GM23338 (cell line): ENCODE measurements at regions not wholly inside any gene's neighbourhood (a gene's known extent, or its start where the extent isn't known, plus 50 kb on each side); places are given as distances from the start of the nearest gene placed in this dataset.

Experiments
- ATAC-seq: fragments of 200-7000 bp; cut with Tn5 transposase; 3 replicates; pipeline ENCODE4 v1.9.1; 2020
- DNase-seq: peaks from one replicate; pipeline ENCODE4 v3.0.0-alpha.2; 2015; ENCODE audit warnings: low spot score
- H2AFZ ChIP-seq: fragments of 200-600 bp; sonication (generic); 2 replicates; pipeline ENCODE4 v1.8.0; 2016; ENCODE audit warnings: antibody characterized with exemption, mild to moderate bottlenecking, moderate library complexity
- H3F3A ChIP-seq: fragments of 200-600 bp; sonication (generic); replicated peaks from 2 replicates; pipeline ENCODE4 v1.8.0; 2017; ENCODE audit warnings: antibody characterized with exemption, mixed run types, low read depth
- H3K27ac ChIP-seq: fragments of 200-600 bp; sonication (generic); 2 replicates; pipeline ENCODE4 v1.6.1; 2016; ENCODE audit warnings: low read depth
- H3K27me3 ChIP-seq: fragments of 200-600 bp; sonication (generic); 2 replicates; pipeline ENCODE4 v1.8.0; 2016; ENCODE audit warnings: mild to moderate bottlenecking, mixed run types, moderate library complexity; ENCODE audit not compliant: insufficient read depth
- H3K36me3 ChIP-seq: fragments of 200-600 bp; sonication (generic); 2 replicates; pipeline ENCODE4 v1.8.0; 2016; ENCODE audit warnings: mild to moderate bottlenecking; ENCODE audit not compliant: insufficient read depth
- H3K4me1 ChIP-seq: fragments of 200-600 bp; sonication (generic); 2 replicates; pipeline ENCODE4 v1.8.0; 2016; ENCODE audit warnings: mild to moderate bottlenecking, moderate library complexity; ENCODE audit not compliant: insufficient read depth
- H3K4me2 ChIP-seq: fragments of 200-600 bp; sonication (generic); 2 replicates; pipeline ENCODE4 v1.7.1; 2017; ENCODE audit warnings: mixed run types
- H3K4me3 ChIP-seq: fragments of 200-600 bp; sonication (generic); 2 replicates; pipeline ENCODE4 v1.6.1; 2016; ENCODE audit warnings: mixed run types
- H3K79me2 ChIP-seq: fragments of 200-600 bp; sonication (generic); replicated peaks from 2 replicates; pipeline ENCODE4 v1.8.0; 2017; ENCODE audit warnings: mild to moderate bottlenecking; ENCODE audit not compliant: insufficient read depth
- H3K9me2 ChIP-seq: fragments of 200-600 bp; sonication (generic); 2 replicates; pipeline ENCODE4 v1.8.0; 2017; ENCODE audit not compliant: insufficient read depth
- H4K20me1 ChIP-seq: fragments of 200-600 bp; sonication (generic); replicated peaks from 2 replicates; pipeline ENCODE4 v1.8.0; 2017; ENCODE audit warnings: mild to moderate bottlenecking; ENCODE audit not compliant: insufficient read depth
- H3K27ac Mint-ChIP-seq: 2 replicates; pipeline ENCODE4 v1.8.0; 2020; ENCODE audit warnings: inconsistent platforms, mild to moderate bottlenecking, moderate library complexity, mixed read lengths
- H3K27me3 Mint-ChIP-seq: 3 replicates; pipeline ENCODE4 v1.8.0; 2022; ENCODE audit warnings: low read depth, mild to moderate bottlenecking, moderate library complexity, mixed read lengths, inconsistent platforms; ENCODE audit not compliant: insufficient read depth, poor library complexity
- H3K36me3 Mint-ChIP-seq: 3 replicates; pipeline ENCODE4 v1.8.0; 2021; ENCODE audit warnings: low read depth, mild to moderate bottlenecking, inconsistent platforms, moderate library complexity, mixed read lengths
- H3K4me1 Mint-ChIP-seq: 3 replicates; pipeline ENCODE4 v1.8.0; 2020; ENCODE audit warnings: mild to moderate bottlenecking, inconsistent platforms, mixed read lengths
- H3K4me3 Mint-ChIP-seq: 3 replicates; pipeline ENCODE4 v1.8.0; 2021; ENCODE audit warnings: moderate library complexity, mild to moderate bottlenecking, inconsistent platforms, mixed read lengths
- H3K9me3 Mint-ChIP-seq: 3 replicates; pipeline ENCODE4 v1.8.0; 2020; ENCODE audit warnings: moderate library complexity, mild to moderate bottlenecking, inconsistent platforms, mixed read lengths
- CREB1 ChIP-seq: fragments of 250-450 bp; sonication (Bioruptor Pico); IDR thresholded peaks from 2 replicates; pipeline ENCODE4 v1.5.0; 2020; ENCODE audit warnings: low read depth, mild to moderate bottlenecking, moderate library complexity
- ETS1 ChIP-seq: IDR thresholded peaks from 2 replicates; pipeline ENCODE4 v1.6.1; 2016; ENCODE audit warnings: antibody characterized with exemption
- EZH2 ChIP-seq: fragments of 200-600 bp; sonication (generic); IDR thresholded peaks from one replicate; pipeline ENCODE4 v1.8.0; 2017; ENCODE audit warnings: antibody characterized with exemption, mild to moderate bottlenecking, low read depth; ENCODE audit not compliant: unreplicated experiment
- EZH2phosphoT487 ChIP-seq: fragments of 200-600 bp; sonication (generic); IDR thresholded peaks from one replicate; pipeline ENCODE4 v1.8.1; 2018; ENCODE audit warnings: antibody characterized with exemption; ENCODE audit not compliant: unreplicated experiment
- JUNB ChIP-seq: IDR thresholded peaks from one replicate; pipeline ENCODE4 v1.6.1; 2016; ENCODE audit warnings: antibody characterized with exemption; ENCODE audit not compliant: unreplicated experiment
- NANOG ChIP-seq: IDR thresholded peaks from 2 replicates; pipeline ENCODE4 v1.6.1; 2016; ENCODE audit warnings: antibody characterized with exemption, borderline replicate concordance
- POLR2AphosphoS5 ChIP-seq: IDR thresholded peaks from 2 replicates; pipeline ENCODE4 v1.6.1; 2016; ENCODE audit warnings: antibody characterized with exemption, low read depth
- STAT1 ChIP-seq: IDR thresholded peaks from one replicate; pipeline ENCODE4 v1.6.1; 2016; ENCODE audit warnings: antibody characterized with exemption; ENCODE audit not compliant: unreplicated experiment
- ZNF114 ChIP-seq: fragments of 250-450 bp; sonication (Bioruptor Pico); IDR thresholded peaks from 2 replicates; pipeline ENCODE4 v1.5.0; 2020; ENCODE audit warnings: mild to moderate bottlenecking, moderate library complexity
- TF ChIP-seq, protein P1 (sequence below): fragments of 250-450 bp; sonication (Bioruptor Pico); IDR thresholded peaks from 2 replicates; pipeline ENCODE4 v1.5.0; 2020; ENCODE audit warnings: mild to moderate bottlenecking, moderate library complexity
- TF ChIP-seq, protein P2 (sequence below), 2 experiments: fragments of 200-600 bp in 1 of 2; sonication (generic) in 1 of 2; conservative IDR thresholded peaks; 2 replicates each; pipeline versions ENCODE4 v1.5.1 to v1.6.1; 2016 to 2017; ENCODE audit warnings: antibody characterized with exemption in 2 of 2, low read depth in 2 of 2, mild to moderate bottlenecking in 2 of 2, moderate library complexity in 1 of 2
- TF ChIP-seq, protein P3 (sequence below): IDR thresholded peaks from one replicate; pipeline ENCODE4 v1.6.1; 2018; ENCODE audit warnings: antibody characterized with exemption; ENCODE audit not compliant: unreplicated experiment

- H2AFZ ChIP-seq = no peak overlapping the region
- H3K27ac Mint-ChIP-seq = no peak overlapping the region
- no peak for DNase-seq
- no peaks in the 10 kb centered on the region for H3K9me3 Mint-ChIP-seq
- H3K27ac ChIP-seq = no peak overlapping the region
- no peaks in the 10 kb centered on the region for H3K79me2 ChIP-seq
- no peaks in the 10 kb centered on the region for H4K20me1 ChIP-seq
- no peaks in the 10 kb centered on the region for H3K4me1 ChIP-seq
- no peak overlapping the region for H3K4me3 ChIP-seq
- no peaks in the 10 kb centered on the region for H3K36me3 ChIP-seq
- no peak for TF ChIP-seq ETS1
- no peak for TF ChIP-seq JUNB
- TF ChIP-seq ZNF114 = no peak
- TF ChIP-seq EZH2phosphoT487 = no peak
- TF ChIP-seq EZH2 = no peak
- no peak for TF ChIP-seq CREB1 (CRISPR knock-in tag)
- no peak for TF ChIP-seq NANOG
- TF ChIP-seq, protein P1, sequence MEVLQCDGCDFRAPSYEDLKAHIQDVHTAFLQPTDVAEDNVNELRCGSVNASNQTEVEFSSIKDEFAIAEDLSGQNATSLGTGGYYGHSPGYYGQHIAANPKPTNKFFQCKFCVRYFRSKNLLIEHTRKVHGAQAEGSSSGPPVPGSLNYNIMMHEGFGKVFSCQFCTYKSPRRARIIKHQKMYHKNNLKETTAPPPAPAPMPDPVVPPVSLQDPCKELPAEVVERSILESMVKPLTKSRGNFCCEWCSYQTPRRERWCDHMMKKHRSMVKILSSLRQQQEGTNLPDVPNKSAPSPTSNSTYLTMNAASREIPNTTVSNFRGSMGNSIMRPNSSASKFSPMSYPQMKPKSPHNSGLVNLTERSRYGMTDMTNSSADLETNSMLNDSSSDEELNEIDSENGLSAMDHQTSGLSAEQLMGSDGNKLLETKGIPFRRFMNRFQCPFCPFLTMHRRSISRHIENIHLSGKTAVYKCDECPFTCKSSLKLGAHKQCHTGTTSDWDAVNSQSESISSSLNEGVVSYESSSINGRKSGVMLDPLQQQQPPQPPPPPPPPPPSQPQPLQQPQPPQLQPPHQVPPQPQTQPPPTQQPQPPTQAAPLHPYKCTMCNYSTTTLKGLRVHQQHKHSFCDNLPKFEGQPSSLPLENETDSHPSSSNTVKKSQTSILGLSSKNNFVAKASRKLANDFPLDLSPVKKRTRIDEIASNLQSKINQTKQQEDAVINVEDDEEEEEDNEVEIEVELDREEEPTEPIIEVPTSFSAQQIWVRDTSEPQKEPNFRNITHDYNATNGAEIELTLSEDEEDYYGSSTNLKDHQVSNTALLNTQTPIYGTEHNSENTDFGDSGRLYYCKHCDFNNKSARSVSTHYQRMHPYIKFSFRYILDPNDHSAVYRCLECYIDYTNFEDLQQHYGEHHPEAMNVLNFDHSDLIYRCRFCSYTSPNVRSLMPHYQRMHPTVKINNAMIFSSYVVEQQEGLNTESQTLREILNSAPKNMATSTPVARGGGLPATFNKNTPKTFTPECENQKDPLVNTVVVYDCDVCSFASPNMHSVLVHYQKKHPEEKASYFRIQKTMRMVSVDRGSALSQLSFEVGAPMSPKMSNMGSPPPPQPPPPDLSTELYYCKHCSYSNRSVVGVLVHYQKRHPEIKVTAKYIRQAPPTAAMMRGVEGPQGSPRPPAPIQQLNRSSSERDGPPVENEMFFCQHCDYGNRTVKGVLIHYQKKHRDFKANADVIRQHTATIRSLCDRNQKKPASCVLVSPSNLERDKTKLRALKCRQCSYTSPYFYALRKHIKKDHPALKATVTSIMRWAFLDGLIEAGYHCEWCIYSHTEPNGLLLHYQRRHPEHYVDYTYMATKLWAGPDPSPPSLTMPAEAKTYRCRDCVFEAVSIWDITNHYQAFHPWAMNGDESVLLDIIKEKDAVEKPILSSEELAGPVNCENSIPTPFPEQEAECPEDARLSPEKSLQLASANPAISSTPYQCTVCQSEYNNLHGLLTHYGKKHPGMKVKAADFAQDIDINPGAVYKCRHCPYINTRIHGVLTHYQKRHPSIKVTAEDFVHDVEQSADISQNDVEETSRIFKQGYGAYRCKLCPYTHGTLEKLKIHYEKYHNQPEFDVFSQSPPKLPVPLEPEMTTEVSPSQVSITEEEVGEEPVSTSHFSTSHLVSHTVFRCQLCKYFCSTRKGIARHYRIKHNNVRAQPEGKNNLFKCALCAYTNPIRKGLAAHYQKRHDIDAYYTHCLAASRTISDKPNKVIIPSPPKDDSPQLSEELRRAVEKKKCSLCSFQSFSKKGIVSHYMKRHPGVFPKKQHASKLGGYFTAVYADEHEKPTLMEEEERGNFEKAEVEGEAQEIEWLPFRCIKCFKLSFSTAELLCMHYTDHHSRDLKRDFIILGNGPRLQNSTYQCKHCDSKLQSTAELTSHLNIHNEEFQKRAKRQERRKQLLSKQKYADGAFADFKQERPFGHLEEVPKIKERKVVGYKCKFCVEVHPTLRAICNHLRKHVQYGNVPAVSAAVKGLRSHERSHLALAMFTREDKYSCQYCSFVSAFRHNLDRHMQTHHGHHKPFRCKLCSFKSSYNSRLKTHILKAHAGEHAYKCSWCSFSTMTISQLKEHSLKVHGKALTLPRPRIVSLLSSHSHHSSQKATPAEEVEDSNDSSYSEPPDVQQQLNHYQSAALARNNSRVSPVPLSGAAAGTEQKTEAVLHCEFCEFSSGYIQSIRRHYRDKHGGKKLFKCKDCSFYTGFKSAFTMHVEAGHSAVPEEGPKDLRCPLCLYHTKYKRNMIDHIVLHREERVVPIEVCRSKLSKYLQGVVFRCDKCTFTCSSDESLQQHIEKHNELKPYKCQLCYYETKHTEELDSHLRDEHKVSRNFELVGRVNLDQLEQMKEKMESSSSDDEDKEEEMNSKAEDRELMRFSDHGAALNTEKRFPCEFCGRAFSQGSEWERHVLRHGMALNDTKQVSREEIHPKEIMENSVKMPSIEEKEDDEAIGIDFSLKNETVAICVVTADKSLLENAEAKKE (CRISPR knock-in tag) = no peak
- TF ChIP-seq, protein P2, sequence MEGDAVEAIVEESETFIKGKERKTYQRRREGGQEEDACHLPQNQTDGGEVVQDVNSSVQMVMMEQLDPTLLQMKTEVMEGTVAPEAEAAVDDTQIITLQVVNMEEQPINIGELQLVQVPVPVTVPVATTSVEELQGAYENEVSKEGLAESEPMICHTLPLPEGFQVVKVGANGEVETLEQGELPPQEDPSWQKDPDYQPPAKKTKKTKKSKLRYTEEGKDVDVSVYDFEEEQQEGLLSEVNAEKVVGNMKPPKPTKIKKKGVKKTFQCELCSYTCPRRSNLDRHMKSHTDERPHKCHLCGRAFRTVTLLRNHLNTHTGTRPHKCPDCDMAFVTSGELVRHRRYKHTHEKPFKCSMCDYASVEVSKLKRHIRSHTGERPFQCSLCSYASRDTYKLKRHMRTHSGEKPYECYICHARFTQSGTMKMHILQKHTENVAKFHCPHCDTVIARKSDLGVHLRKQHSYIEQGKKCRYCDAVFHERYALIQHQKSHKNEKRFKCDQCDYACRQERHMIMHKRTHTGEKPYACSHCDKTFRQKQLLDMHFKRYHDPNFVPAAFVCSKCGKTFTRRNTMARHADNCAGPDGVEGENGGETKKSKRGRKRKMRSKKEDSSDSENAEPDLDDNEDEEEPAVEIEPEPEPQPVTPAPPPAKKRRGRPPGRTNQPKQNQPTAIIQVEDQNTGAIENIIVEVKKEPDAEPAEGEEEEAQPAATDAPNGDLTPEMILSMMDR (conservative IDR thresholded peaks at IDR 0.05; ENCODE audit: low read depth in 2 of 2) = no peak
- TF ChIP-seq, protein P3, sequence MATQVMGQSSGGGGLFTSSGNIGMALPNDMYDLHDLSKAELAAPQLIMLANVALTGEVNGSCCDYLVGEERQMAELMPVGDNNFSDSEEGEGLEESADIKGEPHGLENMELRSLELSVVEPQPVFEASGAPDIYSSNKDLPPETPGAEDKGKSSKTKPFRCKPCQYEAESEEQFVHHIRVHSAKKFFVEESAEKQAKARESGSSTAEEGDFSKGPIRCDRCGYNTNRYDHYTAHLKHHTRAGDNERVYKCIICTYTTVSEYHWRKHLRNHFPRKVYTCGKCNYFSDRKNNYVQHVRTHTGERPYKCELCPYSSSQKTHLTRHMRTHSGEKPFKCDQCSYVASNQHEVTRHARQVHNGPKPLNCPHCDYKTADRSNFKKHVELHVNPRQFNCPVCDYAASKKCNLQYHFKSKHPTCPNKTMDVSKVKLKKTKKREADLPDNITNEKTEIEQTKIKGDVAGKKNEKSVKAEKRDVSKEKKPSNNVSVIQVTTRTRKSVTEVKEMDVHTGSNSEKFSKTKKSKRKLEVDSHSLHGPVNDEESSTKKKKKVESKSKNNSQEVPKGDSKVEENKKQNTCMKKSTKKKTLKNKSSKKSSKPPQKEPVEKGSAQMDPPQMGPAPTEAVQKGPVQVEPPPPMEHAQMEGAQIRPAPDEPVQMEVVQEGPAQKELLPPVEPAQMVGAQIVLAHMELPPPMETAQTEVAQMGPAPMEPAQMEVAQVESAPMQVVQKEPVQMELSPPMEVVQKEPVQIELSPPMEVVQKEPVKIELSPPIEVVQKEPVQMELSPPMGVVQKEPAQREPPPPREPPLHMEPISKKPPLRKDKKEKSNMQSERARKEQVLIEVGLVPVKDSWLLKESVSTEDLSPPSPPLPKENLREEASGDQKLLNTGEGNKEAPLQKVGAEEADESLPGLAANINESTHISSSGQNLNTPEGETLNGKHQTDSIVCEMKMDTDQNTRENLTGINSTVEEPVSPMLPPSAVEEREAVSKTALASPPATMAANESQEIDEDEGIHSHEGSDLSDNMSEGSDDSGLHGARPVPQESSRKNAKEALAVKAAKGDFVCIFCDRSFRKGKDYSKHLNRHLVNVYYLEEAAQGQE = no peak
- TF ChIP-seq STAT1 = no peak
- TF ChIP-seq POLR2AphosphoS5 = no peak
- no peaks in the 10 kb centered on the region for H3F3A ChIP-seq
- H3K4me3 Mint-ChIP-seq = no peak overlapping the region
- H3K27me3 ChIP-seq = no peaks in the 10 kb centered on the region
- ATAC-seq = no peak
- H3K27me3 Mint-ChIP-seq = no peaks in the 10 kb centered on the region
- peaks cover 4% of the 10 kb centered on the region; the same call in 1 of the 2 replicates for H3K9me2 ChIP-seq
- no peak overlapping the region for H3K4me2 ChIP-seq
- H3K36me3 Mint-ChIP-seq = no peaks in the 10 kb centered on the region
- peaks cover 5% of the 10 kb centered on the region; the same call in 2 of the 3 replicates for H3K4me1 Mint-ChIP-seq
These were observed 407.6 kb upstream of the NDST3 start for GRCh38 chr4:117626664-117627063.
